Non-pigmented ciliary epithelial cell (primary cell): ENCODE measurements at regions not wholly inside any gene's neighbourhood (a gene's known extent, or its start where the extent isn't known, plus 50 kb on each side); places are given as distances from the start of the nearest gene placed in this dataset.
"Not testable (repeated sequence)": the region's sequence is repeated elsewhere in the genome, so short reads cannot be mapped to it uniquely, and the experiment has no call there.

Source experiments
- DNase-seq: peaks from one replicate; pipeline ENCODE4 v3.0.0-alpha.2; 2010; ENCODE audit warnings: low read depth

- no peak for DNase-seq
Observed at GRCh38 chr9:85487872-85488271, 253.9 kb downstream of the AGTPBP1 start.

GRCh38 chr9:85484235-85484634 lies 257.5 kb downstream of the AGTPBP1 start:
- no peak for DNase-seq

GRCh38 chr9:85483208-85483607 lies 258.5 kb downstream of the AGTPBP1 start:
- no peak for DNase-seq

- no peak for DNase-seq
Observed at GRCh38 chr9:85479305-85479704, 262.4 kb downstream of the AGTPBP1 start.

GRCh38 chr9:85478847-85479246 lies 262.9 kb downstream of the AGTPBP1 start:
- DNase-seq = no peak

- not testable (repeated sequence) for DNase-seq
Observed at GRCh38 chr9:85474896-85475295, 266.9 kb downstream of the AGTPBP1 start.

- DNase-seq = no peak
Observed at GRCh38 chr9:85471791-85472190, 270.0 kb downstream of the AGTPBP1 start.

- DNase-seq = no peak
Observed at GRCh38 chr9:85469041-85469440, 272.7 kb downstream of the AGTPBP1 start.

- DNase-seq = no peak
Observed at GRCh38 chr9:85466834-85467233, 274.9 kb downstream of the AGTPBP1 start.

- not testable (repeated sequence) for DNase-seq
Observed at GRCh38 chr9:85458114-85458864, 283.5 kb downstream of the AGTPBP1 start.

- no peak for DNase-seq
Observed at GRCh38 chr9:85453850-85454249, 287.9 kb downstream of the AGTPBP1 start.

GRCh38 chr9:85452841-85453240 lies 288.9 kb downstream of the AGTPBP1 start:
- DNase-seq = no peak

- DNase-seq = no peak
Observed at GRCh38 chr9:85451680-85452079, 290.1 kb downstream of the AGTPBP1 start.

- no peak for DNase-seq
Observed at GRCh38 chr9:85445887-85446286, 295.9 kb downstream of the AGTPBP1 start.

- DNase-seq = no peak
Observed at GRCh38 chr9:85444243-85444642, 297.5 kb downstream of the AGTPBP1 start.

- no peak for DNase-seq
Observed at GRCh38 chr9:85443190-85443598, 298.6 kb downstream of the AGTPBP1 start.

GRCh38 chr9:85439791-85440190 lies 302.0 kb downstream of the AGTPBP1 start:
- no peak for DNase-seq

- DNase-seq = not testable (repeated sequence)
Observed at GRCh38 chr9:85433956-85434355, 307.8 kb downstream of the AGTPBP1 start.

GRCh38 chr9:85433551-85433950 lies 308.2 kb downstream of the AGTPBP1 start:
- not testable (repeated sequence) for DNase-seq

- no peak for DNase-seq
Observed at GRCh38 chr9:85433046-85433445, 308.7 kb downstream of the AGTPBP1 start.

GRCh38 chr9:85432599-85432998 lies 309.2 kb downstream of the AGTPBP1 start:
- no peak for DNase-seq

- no peak for DNase-seq
Observed at GRCh38 chr9:85431339-85432102, 310.2 kb downstream of the AGTPBP1 start.

- DNase-seq = no peak
Observed at GRCh38 chr9:85430659-85431338, 311.0 kb downstream of the AGTPBP1 start.
